ENCODE measurements at regions not wholly inside any gene's neighbourhood (a gene's known extent, or its start where the extent isn't known, plus 50 kb on each side); places are given as distances from the start of the nearest gene placed in this dataset.

- no peak for DNase-seq
These were observed 121.3 kb upstream of the C1GALT1 start for GRCh38 chr7:7060828-7061599.

- no peak for DNase-seq
These were observed 104.4 kb upstream of the C1GALT1 start for GRCh38 chr7:7077945-7078344.

- no peak for DNase-seq
These were observed 101.5 kb upstream of the C1GALT1 start for GRCh38 chr7:7080802-7081201.

DNA sequence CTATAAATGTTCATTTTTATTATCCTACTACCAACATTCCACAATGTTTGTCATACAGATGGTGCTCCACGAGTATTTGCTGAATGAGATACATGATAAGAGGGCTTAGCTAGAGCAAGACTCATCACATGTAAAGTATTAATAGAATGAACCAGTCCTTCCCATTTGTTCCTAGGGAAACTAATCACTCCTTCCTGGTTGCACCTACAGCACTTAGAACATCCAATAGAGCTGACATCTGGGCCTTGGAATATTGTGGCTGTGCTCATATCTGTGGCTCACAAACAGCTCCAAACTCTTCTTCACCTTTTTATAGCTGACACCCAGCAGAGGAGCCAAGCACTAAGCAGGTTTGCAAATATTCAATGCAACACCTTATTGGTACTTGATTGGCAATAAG, 91.9 kb upstream of the C1GALT1 start:
- DNase-seq: no peak

- DNase-seq: no peak
These were observed 84.0 kb upstream of the C1GALT1 start for GRCh38 chr7:7098280-7098818.

DNA sequence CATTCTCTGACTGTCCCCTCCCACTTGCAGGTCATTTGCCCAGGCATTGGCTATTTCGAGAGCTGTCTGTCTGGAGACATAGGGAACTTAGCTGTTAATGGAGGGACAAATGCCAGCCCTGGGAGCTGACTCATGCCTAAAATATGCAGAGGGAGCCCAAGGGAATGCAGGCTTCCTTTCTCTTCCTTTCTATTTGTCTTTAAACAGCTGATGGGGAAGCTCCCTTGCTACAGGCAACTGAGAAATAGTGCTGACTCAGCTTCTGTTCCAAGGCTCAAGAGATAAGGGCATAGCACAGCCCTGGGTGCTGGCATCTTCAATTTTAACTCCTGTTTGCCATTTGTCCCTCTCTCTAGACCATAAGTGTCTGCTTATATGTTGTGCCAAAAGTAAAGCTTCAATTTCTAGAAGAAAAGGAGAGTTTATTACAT, 82.7 kb upstream of the C1GALT1 start:
- no peak for DNase-seq

- DNase-seq: no peak
These were observed 81.9 kb upstream of the C1GALT1 start for GRCh38 chr7:7100432-7100849.

GRCh38 chr7:7102906-7103305, 79.4 kb upstream of the C1GALT1 start:
- DNase-seq: no peak

DNA sequence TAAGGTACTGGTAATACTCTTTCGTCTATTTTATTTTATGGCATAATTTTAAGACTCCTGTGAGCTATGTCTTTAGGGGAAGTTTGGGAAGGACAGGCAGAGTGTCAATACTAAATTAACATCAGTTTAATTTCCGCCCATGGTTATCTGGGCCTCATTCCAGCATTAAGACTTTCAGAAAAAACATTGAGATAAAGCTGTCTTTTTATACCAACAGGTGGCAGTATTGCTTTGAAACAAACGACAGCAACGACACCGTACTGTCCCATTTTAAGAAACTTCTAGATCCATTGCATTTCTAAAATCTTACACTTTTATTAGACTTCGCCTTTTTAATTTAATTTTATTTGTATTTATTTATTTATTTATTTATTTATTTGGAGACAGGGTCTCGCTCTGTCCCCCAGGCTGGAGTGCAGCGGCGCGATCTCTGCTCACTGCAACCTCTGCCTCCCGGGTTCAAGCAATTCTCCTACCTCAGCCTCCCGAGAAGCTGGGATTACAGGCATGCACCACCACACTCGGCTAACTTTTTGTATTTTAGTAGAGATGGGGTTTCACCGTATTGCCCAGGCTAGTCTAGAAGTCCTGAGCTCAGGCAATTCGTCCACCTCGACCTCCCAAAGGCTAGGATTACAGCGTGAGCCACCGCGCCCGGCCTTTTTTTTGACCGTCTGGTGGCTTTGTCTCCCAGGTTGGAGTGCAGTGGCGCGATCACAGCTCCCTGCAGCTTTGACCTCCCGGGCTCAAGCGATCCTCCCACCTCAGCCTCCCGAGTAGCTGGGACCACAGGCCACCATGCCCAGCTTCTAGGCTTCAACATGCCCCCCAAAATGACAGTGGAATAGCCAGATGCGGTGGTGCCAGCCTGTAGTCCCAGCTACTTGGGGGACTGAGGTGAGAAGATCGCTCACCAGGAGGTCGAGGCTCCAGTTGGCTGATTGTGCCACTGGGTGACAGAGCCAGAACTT, 78.7 kb upstream of the C1GALT1 start:
- no peak for DNase-seq

DNA sequence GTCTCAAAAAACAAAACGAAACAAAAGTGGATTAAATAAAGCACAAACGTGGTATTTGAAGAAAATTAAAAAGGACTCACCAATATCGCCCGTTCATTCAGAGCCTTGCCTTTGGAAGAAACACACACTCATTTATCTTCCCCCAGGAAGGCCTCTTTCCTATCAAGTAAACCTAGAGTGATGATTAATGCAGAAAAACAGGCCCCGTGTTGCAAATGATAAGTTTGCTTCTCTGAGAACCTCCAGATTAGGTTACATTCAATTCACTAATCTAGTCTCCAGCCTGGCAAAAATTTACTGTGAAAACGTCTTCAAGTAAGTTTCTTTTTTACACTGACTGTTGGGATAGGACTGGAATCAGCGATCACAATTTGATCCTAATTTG, 78.0 kb upstream of the C1GALT1 start:
- no peak for DNase-seq

- DNase-seq: no peak
These were observed 77.4 kb upstream of the C1GALT1 start for GRCh38 chr7:7104971-7105370.

DNA sequence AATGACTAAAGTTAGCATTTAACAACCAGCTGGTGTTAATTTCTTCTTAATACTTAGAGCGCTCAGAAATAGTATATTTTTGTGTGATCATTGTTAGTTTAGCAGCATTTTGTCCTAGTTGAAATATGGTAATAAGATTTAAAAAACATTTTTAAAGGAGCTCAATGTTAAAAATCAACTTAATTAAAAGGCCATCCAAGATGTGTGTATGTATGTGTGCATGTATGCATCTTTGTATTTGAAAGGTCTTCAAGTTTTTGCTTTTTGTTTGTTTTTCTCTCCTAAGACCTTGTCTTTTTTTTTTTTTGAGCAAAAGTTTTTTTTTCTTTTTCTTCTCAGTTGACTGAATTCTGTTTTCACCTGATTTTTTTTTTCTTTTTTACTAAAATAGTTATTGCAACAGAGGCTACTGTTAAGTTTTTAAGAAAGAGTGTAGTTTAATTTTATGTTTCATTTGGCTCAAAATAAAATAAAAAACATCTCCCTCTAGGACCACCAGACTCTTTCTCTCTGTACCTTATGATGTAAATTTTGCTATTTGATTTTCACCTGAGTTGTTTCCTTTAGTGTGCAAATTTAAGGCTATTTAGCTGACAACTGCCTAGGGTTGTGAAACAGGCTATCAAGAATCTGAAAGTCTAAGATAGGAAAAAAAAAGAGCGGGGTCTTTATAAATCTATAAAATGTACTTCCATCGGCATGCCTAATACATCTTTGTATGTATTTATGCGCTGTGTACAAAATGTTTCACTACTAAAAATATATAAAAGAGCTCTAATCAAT, 76.4 kb upstream of the C1GALT1 start:
- no peak for DNase-seq

- DNase-seq: no peak
These were observed 73.4 kb upstream of the C1GALT1 start for GRCh38 chr7:7108931-7109330.

GRCh38 chr7:7109934-7110333, 72.4 kb upstream of the C1GALT1 start:
- no peak for DNase-seq

GRCh38 chr7:7110706-7111105, 71.6 kb upstream of the C1GALT1 start:
- DNase-seq: no peak

- DNase-seq: no peak
These were observed 69.5 kb upstream of the C1GALT1 start for GRCh38 chr7:7112868-7113267.

GRCh38 chr7:7114575-7115291, 67.6 kb upstream of the C1GALT1 start:
- no peak for DNase-seq

DNA sequence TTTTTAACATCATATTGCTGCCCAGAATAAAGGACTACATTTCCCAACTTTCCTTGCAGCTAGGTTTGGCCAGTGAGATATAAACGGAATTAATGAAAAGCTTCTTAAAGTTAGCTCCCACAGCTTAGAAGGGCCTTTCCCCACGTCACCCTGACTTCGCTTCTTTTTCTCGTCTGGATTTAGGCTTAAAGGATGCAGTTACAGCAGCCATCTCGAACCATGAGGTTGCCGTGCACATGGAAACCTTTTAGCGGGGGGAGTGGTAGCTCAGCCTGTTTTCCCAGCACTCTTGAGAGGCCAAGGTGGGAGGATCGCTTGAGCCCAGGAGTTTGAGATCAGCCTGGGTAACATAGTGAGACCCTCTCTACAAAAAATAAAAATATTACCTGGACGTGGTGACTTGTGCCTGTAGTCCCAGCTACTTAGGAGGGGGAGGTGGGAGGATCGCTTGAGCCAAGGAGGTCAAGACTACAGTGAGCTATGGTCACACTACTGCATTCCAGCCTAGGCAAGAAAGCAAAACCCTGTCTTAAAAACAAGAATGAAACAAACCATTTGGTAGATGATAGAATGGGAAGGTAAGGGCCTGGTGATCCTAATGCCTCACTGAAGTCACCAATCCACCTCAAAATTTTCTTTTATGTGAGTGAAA, 64.3 kb upstream of the C1GALT1 start:
- no peak for DNase-seq

DNA sequence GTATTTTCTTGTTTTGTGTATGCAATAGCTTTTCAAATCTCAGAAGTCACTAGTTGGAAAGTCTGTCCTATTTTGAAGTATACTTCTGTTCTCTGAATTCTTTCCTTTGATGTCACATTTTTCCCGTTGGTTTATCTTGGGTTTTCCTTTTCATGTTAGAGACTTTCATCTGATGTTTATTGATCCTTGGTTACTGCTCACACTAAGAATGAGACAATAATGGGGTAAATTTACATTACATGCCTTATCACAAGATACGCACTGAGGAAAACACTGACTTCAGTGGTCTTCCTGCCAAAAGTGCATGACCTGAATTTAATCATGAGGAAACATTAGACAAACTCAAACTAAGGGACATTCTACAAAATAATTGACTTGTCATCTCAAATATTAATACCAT, 63.5 kb upstream of the C1GALT1 start:
- DNase-seq: no peak

- no peak for DNase-seq
These were observed 62.6 kb upstream of the C1GALT1 start for GRCh38 chr7:7119729-7120128.

- DNase-seq: no peak
These were observed 60.3 kb upstream of the C1GALT1 start for GRCh38 chr7:7122033-7122478.
